ENCODE measurements at regions not wholly inside any gene's neighbourhood (a gene's known extent, or its start where the extent isn't known, plus 50 kb on each side); places are given as distances from the start of the nearest gene placed in this dataset.
"Not testable (repeated sequence)": the region's sequence is repeated elsewhere in the genome, so short reads cannot be mapped to it uniquely, and the experiment has no call there.

GRCh38 chr18:78492064-78492812 lies 487.4 kb upstream of the SALL3 start:
- no peak for DNase-seq

GRCh38 chr18:78492813-78493371 lies 486.7 kb upstream of the SALL3 start:
- DNase-seq = peak in 1 of 5 donors; percentile 3

- not testable (repeated sequence) for DNase-seq
Observed at GRCh38 chr18:78493490-78493889, 486.1 kb upstream of the SALL3 start.

- DNase-seq = no peak
Observed at GRCh38 chr18:78494204-78495085, 485.2 kb upstream of the SALL3 start.

- DNase-seq = no peak
Observed at GRCh38 chr18:78495550-78495949, 484.1 kb upstream of the SALL3 start.

GRCh38 chr18:78496079-78496478 lies 483.5 kb upstream of the SALL3 start:
- DNase-seq = no peak

GRCh38 chr18:78497641-78498040 lies 482.0 kb upstream of the SALL3 start:
- DNase-seq = no peak

- no peak for DNase-seq
Observed at GRCh38 chr18:78499586-78499985, 480.0 kb upstream of the SALL3 start.

- no peak for DNase-seq
Observed at GRCh38 chr18:78501251-78501650, 478.4 kb upstream of the SALL3 start.

GRCh38 chr18:78503129-78503528 lies 476.5 kb upstream of the SALL3 start:
- no peak for DNase-seq

- no peak for DNase-seq
Observed at GRCh38 chr18:78505851-78506461, 473.7 kb upstream of the SALL3 start.

- DNase-seq = no peak
Observed at GRCh38 chr18:78507217-78507616, 472.4 kb upstream of the SALL3 start.

GRCh38 chr18:78508228-78508824 lies 471.3 kb upstream of the SALL3 start:
- not testable (repeated sequence) for DNase-seq

- no peak for DNase-seq
Observed at GRCh38 chr18:78510091-78510490, 469.5 kb upstream of the SALL3 start.

- DNase-seq = no peak
Observed at GRCh38 chr18:78510636-78511035, 469.0 kb upstream of the SALL3 start.

- no peak for DNase-seq
Observed at GRCh38 chr18:78511666-78512601, 467.7 kb upstream of the SALL3 start.

GRCh38 chr18:78514910-78515670 lies 464.5 kb upstream of the SALL3 start:
- no peak for DNase-seq

GRCh38 chr18:78517328-78517727 lies 462.3 kb upstream of the SALL3 start:
- DNase-seq = no peak

- DNase-seq = no peak
Observed at GRCh38 chr18:78517973-78518372, 461.6 kb upstream of the SALL3 start.

GRCh38 chr18:78518805-78519204 lies 460.8 kb upstream of the SALL3 start:
- DNase-seq = no peak
